ENCODE measurements at regions not wholly inside any gene's neighbourhood (a gene's known extent, or its start where the extent isn't known, plus 50 kb on each side); places are given as distances from the start of the nearest gene placed in this dataset.

DNA sequence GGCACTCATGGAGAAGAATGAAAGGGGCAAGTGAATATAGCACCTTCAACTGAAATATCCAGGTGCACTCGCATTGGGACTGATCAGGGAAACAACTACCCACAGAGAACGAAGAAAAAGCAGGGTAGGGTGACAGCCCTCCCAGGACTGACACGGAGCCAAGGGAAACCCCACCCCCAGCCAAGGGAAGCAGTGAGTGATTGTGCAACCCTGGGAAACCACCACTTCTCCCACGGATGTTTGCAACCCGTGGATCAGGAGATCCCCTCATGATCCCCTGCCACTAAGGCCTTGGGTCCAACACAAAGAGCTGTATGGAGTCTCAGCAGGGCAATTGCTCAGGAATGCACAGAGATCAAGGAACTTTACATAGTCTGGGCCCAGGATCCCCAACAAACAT lies 158.5 kb upstream of the HCCS start:
- TF ChIP-seq POLR2AphosphoS5 (IDR thresholded peaks at IDR 0.05; ENCODE audit: low read length) (no peak), CTCF (IDR thresholded peaks at IDR 0.05 in 2 of 3, conservative IDR thresholded peaks at IDR 0.05 in 1 of 3; ENCODE audit: control insufficient read depth in 2 of 3, extremely low read depth in 1 of 3, insufficient read depth in 1 of 3, low read depth in 3 of 3, low read length in 3 of 3) (no peak), ATF2 (IDR thresholded peaks at IDR 0.05; ENCODE audit: low read length) (no peak), ZBTB33 (IDR thresholded peaks at IDR 0.05) (no peak), EZH2 (IDR thresholded peaks at IDR 0.05; ENCODE audit: borderline replicate concordance, control insufficient read depth, low read depth, low read length) (no peak), HDGF (IDR thresholded peaks at IDR 0.05) (no peak), BCL11A (IDR thresholded peaks at IDR 0.05; ENCODE audit: low read depth, low read length) (no peak), RAD51 (IDR thresholded peaks at IDR 0.05) (no peak), ZNF274 (IDR thresholded peaks at IDR 0.05; ENCODE audit: insufficient read depth, insufficient read length) (no peak), TCF3 (IDR thresholded peaks at IDR 0.05; ENCODE audit: borderline replicate concordance, insufficient read depth, low read depth, low read length) (no peak)
- TF ChIP-seq, protein P1, sequence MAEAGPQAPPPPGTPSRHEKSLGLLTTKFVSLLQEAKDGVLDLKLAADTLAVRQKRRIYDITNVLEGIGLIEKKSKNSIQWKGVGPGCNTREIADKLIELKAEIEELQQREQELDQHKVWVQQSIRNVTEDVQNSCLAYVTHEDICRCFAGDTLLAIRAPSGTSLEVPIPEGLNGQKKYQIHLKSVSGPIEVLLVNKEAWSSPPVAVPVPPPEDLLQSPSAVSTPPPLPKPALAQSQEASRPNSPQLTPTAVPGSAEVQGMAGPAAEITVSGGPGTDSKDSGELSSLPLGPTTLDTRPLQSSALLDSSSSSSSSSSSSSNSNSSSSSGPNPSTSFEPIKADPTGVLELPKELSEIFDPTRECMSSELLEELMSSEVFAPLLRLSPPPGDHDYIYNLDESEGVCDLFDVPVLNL (IDR thresholded peaks at IDR 0.05; ENCODE audit: low read depth, low read length), result no peak
- TF ChIP-seq, protein P2, sequence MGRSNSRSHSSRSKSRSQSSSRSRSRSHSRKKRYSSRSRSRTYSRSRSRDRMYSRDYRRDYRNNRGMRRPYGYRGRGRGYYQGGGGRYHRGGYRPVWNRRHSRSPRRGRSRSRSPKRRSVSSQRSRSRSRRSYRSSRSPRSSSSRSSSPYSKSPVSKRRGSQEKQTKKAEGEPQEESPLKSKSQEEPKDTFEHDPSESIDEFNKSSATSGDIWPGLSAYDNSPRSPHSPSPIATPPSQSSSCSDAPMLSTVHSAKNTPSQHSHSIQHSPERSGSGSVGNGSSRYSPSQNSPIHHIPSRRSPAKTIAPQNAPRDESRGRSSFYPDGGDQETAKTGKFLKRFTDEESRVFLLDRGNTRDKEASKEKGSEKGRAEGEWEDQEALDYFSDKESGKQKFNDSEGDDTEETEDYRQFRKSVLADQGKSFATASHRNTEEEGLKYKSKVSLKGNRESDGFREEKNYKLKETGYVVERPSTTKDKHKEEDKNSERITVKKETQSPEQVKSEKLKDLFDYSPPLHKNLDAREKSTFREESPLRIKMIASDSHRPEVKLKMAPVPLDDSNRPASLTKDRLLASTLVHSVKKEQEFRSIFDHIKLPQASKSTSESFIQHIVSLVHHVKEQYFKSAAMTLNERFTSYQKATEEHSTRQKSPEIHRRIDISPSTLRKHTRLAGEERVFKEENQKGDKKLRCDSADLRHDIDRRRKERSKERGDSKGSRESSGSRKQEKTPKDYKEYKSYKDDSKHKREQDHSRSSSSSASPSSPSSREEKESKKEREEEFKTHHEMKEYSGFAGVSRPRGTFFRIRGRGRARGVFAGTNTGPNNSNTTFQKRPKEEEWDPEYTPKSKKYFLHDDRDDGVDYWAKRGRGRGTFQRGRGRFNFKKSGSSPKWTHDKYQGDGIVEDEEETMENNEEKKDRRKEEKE (IDR thresholded peaks at IDR 0.05), result no peak
- TF ChIP-seq, protein P3, sequence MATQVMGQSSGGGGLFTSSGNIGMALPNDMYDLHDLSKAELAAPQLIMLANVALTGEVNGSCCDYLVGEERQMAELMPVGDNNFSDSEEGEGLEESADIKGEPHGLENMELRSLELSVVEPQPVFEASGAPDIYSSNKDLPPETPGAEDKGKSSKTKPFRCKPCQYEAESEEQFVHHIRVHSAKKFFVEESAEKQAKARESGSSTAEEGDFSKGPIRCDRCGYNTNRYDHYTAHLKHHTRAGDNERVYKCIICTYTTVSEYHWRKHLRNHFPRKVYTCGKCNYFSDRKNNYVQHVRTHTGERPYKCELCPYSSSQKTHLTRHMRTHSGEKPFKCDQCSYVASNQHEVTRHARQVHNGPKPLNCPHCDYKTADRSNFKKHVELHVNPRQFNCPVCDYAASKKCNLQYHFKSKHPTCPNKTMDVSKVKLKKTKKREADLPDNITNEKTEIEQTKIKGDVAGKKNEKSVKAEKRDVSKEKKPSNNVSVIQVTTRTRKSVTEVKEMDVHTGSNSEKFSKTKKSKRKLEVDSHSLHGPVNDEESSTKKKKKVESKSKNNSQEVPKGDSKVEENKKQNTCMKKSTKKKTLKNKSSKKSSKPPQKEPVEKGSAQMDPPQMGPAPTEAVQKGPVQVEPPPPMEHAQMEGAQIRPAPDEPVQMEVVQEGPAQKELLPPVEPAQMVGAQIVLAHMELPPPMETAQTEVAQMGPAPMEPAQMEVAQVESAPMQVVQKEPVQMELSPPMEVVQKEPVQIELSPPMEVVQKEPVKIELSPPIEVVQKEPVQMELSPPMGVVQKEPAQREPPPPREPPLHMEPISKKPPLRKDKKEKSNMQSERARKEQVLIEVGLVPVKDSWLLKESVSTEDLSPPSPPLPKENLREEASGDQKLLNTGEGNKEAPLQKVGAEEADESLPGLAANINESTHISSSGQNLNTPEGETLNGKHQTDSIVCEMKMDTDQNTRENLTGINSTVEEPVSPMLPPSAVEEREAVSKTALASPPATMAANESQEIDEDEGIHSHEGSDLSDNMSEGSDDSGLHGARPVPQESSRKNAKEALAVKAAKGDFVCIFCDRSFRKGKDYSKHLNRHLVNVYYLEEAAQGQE (IDR thresholded peaks at IDR 0.05; ENCODE audit: low read depth, low read length), result no peak
- TF ChIP-seq, protein P4, sequence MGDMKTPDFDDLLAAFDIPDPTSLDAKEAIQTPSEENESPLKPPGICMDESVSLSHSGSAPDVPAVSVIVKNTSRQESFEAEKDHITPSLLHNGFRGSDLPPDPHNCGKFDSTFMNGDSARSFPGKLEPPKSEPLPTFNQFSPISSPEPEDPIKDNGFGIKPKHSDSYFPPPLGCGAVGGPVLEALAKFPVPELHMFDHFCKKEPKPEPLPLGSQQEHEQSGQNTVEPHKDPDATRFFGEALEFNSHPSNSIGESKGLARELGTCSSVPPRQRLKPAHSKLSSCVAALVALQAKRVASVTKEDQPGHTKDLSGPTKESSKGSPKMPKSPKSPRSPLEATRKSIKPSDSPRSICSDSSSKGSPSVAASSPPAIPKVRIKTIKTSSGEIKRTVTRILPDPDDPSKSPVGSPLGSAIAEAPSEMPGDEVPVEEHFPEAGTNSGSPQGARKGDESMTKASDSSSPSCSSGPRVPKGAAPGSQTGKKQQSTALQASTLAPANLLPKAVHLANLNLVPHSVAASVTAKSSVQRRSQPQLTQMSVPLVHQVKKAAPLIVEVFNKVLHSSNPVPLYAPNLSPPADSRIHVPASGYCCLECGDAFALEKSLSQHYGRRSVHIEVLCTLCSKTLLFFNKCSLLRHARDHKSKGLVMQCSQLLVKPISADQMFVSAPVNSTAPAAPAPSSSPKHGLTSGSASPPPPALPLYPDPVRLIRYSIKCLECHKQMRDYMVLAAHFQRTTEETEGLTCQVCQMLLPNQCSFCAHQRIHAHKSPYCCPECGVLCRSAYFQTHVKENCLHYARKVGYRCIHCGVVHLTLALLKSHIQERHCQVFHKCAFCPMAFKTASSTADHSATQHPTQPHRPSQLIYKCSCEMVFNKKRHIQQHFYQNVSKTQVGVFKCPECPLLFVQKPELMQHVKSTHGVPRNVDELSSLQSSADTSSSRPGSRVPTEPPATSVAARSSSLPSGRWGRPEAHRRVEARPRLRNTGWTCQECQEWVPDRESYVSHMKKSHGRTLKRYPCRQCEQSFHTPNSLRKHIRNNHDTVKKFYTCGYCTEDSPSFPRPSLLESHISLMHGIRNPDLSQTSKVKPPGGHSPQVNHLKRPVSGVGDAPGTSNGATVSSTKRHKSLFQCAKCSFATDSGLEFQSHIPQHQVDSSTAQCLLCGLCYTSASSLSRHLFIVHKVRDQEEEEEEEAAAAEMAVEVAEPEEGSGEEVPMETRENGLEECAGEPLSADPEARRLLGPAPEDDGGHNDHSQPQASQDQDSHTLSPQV (IDR thresholded peaks at IDR 0.05), result no peak
